Upper lobe of left lung (tissue), 6 donors: ENCODE measurements at regions not wholly inside any gene's neighbourhood (a gene's known extent, or its start where the extent isn't known, plus 50 kb on each side); places are given as distances from the start of the nearest gene placed in this dataset.
A peak's percentile ranks its signal among the peaks of the same experiment; 100 is the strongest.

Source experiments
- ATAC-seq, 2 donors: fragments of 200-7000 bp; cut with Tn5 transposase; one replicate each; pipeline ENCODE4 v1.9.1; 2022; ENCODE audit warnings: mild to moderate bottlenecking in 2 of 2, moderate library complexity in 2 of 2; ENCODE audit not compliant: low FRiP score in 2 of 2
- DNase-seq, 2 donors: peaks; one replicate each; pipeline ENCODE4 v3.0.0-alpha.2; 2019 to 2020
- H3K27ac ChIP-seq, 4 donors: fragments of 200-600 bp; sonication (generic); one replicate each; pipeline ENCODE4 v1.5.1; 2016 to 2019
- H3K27me3 ChIP-seq, 4 donors: fragments of 200-600 bp; sonication (generic); one replicate each; pipeline ENCODE4 v1.5.1; 2017 to 2019
- H3K36me3 ChIP-seq, 4 donors: fragments of 200-600 bp; sonication (generic); one replicate each; pipeline ENCODE4 v1.5.1; 2016 to 2019
- H3K4me1 ChIP-seq, 4 donors: fragments of 200-600 bp; sonication (generic); one replicate each; pipeline ENCODE4 v1.5.1; 2018 to 2019
- H3K4me3 ChIP-seq, 4 donors: fragments of 200-600 bp; sonication (generic); one replicate each; pipeline ENCODE4 v1.5.1; 2017 to 2019; ENCODE audit warnings: mild to moderate bottlenecking in 2 of 4, moderate library complexity in 1 of 4
- H3K9me3 ChIP-seq, 4 donors: fragments of 200-600 bp; sonication (generic); one replicate each; pipeline ENCODE4 v1.5.1; 2018 to 2019
- EP300 ChIP-seq, 4 donors: sonication (generic); formaldehyde crosslinking; IDR thresholded peaks; one replicate each; pipeline ENCODE4 v1.5.1; 2017; ENCODE audit warnings: antibody characterized with exemption in 4 of 4, control low read depth in 2 of 4
- POLR2A ChIP-seq, 4 donors: fragments of 450-650 bp; IDR thresholded peaks; one replicate each; pipeline ENCODE4 v1.5.1; 2016 to 2017; ENCODE audit warnings: antibody characterized with exemption in 4 of 4, mild to moderate bottlenecking in 2 of 4
- POLR2AphosphoS5 ChIP-seq, 2 donors: sonication (generic); formaldehyde crosslinking; IDR thresholded peaks; one replicate each; pipeline ENCODE4 v1.5.1; 2017; ENCODE audit warnings: antibody characterized with exemption in 2 of 2
- WGBS, 2 donors: methylation state at CpG; one replicate each; pipeline ENCODE4 v1.1.5; 2017 to 2018; 5-methylcytosine and 5-hydroxymethylcytosine counted together
- TF ChIP-seq, protein P1 (sequence below), 6 experiments: fragments of 450-650 bp in 4 of 6; fragments of 200-600 bp in 2 of 6; sonication (generic) in 2 of 6; IDR thresholded peaks; one replicate each; pipeline ENCODE4 v1.5.1; 2016 to 2019; ENCODE audit warnings: antibody characterized with exemption in 6 of 6
- donor health status: DM: no; HTN: no; CAD: no; lungs with moderate emphysema.
- donor health status: DM: no; HTN: yes; CAD: no; lungs with severe emphysema.

DNA sequence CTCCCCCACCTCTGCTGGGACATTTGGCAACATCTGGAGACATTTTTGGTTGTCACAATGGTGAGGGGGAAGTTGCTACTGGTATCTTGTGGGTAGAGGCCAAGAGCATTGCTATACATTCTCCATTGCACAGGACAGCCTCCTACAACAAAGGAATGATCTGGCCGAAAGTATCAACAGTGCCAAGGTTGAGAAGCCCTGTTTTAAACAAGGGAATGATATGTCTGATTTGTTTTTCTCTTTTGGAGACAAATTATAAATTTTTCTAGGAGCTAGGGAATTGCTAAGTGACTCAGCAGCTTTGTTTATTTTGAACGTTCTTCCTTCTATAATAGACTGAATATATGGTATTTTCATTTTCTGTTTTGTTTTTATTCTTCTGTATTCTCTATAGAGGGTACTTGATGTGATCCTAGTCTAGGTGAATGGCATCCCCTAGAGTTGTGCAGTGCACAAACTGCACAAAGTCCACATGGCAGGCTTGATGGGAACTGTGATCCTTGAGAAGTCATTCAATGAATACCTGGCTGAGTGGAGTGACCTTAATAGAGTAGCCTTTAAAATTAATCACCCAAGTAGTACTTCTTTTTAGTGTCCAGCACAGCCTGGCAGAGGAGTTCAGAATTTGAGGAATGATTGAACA, 288.6 kb upstream of the USP24 start:
- 43 to 64% methylated on average over 2 of the region's 2 CpGs for WGBS, 2 donors
- TF ChIP-seq POLR2AphosphoS5 (IDR thresholded peaks at IDR 0.05): no peak
- no peak for TF ChIP-seq EP300 (IDR thresholded peaks at IDR 0.05)
- TF ChIP-seq POLR2A (IDR thresholded peaks at IDR 0.05): no peak
- TF ChIP-seq, protein P1, sequence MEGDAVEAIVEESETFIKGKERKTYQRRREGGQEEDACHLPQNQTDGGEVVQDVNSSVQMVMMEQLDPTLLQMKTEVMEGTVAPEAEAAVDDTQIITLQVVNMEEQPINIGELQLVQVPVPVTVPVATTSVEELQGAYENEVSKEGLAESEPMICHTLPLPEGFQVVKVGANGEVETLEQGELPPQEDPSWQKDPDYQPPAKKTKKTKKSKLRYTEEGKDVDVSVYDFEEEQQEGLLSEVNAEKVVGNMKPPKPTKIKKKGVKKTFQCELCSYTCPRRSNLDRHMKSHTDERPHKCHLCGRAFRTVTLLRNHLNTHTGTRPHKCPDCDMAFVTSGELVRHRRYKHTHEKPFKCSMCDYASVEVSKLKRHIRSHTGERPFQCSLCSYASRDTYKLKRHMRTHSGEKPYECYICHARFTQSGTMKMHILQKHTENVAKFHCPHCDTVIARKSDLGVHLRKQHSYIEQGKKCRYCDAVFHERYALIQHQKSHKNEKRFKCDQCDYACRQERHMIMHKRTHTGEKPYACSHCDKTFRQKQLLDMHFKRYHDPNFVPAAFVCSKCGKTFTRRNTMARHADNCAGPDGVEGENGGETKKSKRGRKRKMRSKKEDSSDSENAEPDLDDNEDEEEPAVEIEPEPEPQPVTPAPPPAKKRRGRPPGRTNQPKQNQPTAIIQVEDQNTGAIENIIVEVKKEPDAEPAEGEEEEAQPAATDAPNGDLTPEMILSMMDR (IDR thresholded peaks at IDR 0.05): no peak
- no peak overlapping the region for H3K27ac ChIP-seq
- ATAC-seq (no peak), DNase-seq (no peak)
- no peaks in the 10 kb centered on the region for H3K36me3 ChIP-seq
- no peaks in the 10 kb centered on the region for H3K27me3 ChIP-seq
- no peak overlapping the region for H3K4me3 ChIP-seq
- H3K4me1 ChIP-seq: peaks cover 0 to 5% (median 0%) of the 10 kb centered on the region in 4 donors
- H3K9me3 ChIP-seq: no peaks in the 10 kb centered on the region

- 94 to 96% methylated on average over 6 of the region's 6 CpGs for WGBS, 2 donors
- H3K36me3 ChIP-seq: no peaks in the 10 kb centered on the region
- no peaks in the 10 kb centered on the region for H3K9me3 ChIP-seq
Measured at GRCh38 chr1:55500601-55501000, 285.4 kb upstream of the USP24 start.

GRCh38 chr1:55490547-55490946, 275.4 kb upstream of the USP24 start:
- no peaks in the 10 kb centered on the region for H3K4me1 ChIP-seq
- ATAC-seq: no peak

More at GRCh38 chr1:55500601-55501000, 285.4 kb upstream of the USP24 start:
- ATAC-seq: no peak
- peaks cover 0 to 5% (median 0%) of the 10 kb centered on the region in 4 donors for H3K4me1 ChIP-seq
- DNase-seq: peak in 1 of 2 donors; percentile 0
- H3K4me3 ChIP-seq: no peak overlapping the region
- TF ChIP-seq, protein P1 (IDR thresholded peaks at IDR 0.05): no peak
- TF ChIP-seq POLR2A (IDR thresholded peaks at IDR 0.05): no peak
- H3K27me3 ChIP-seq: no peaks in the 10 kb centered on the region
- no peak overlapping the region for H3K27ac ChIP-seq

GRCh38 chr1:55484173-55484572, 269.0 kb upstream of the USP24 start:
- DNase-seq (no peak), ATAC-seq (no peak)
- Histone ChIP-seq H3K36me3 (no peaks in the 10 kb centered on the region), H3K27ac (no peak overlapping the region), H3K9me3 (no peaks in the 10 kb centered on the region), H3K4me3 (no peak overlapping the region), H3K27me3 (no peaks in the 10 kb centered on the region), H3K4me1 (no peaks in the 10 kb centered on the region)
- TF ChIP-seq, protein P1 (IDR thresholded peaks at IDR 0.05): no peak
- TF ChIP-seq EP300 (IDR thresholded peaks at IDR 0.05) (no peak), POLR2A (IDR thresholded peaks at IDR 0.05) (no peak), POLR2AphosphoS5 (IDR thresholded peaks at IDR 0.05) (no peak)
- WGBS, 2 donors: 87 to 100% methylated on average over 1 of the region's 1 CpG

More at GRCh38 chr1:55490547-55490946, 275.4 kb upstream of the USP24 start:
- no peak overlapping the region for H3K27ac ChIP-seq
- TF ChIP-seq EP300 (IDR thresholded peaks at IDR 0.05) (no peak), POLR2AphosphoS5 (IDR thresholded peaks at IDR 0.05) (no peak), POLR2A (IDR thresholded peaks at IDR 0.05) (no peak)
- TF ChIP-seq, protein P1 (IDR thresholded peaks at IDR 0.05): no peak
- no peaks in the 10 kb centered on the region for H3K9me3 ChIP-seq
- H3K4me3 ChIP-seq: no peak overlapping the region
- no peaks in the 10 kb centered on the region for H3K27me3 ChIP-seq
- no peaks in the 10 kb centered on the region for H3K36me3 ChIP-seq
- 85 to 91% methylated on average over 1 of the region's 1 CpG for WGBS, 2 donors
- DNase-seq: no peak

- no peaks in the 10 kb centered on the region for H3K36me3 ChIP-seq
- no peaks in the 10 kb centered on the region for H3K27me3 ChIP-seq
- no peak for TF ChIP-seq POLR2AphosphoS5 (IDR thresholded peaks at IDR 0.05)
- no peak for TF ChIP-seq EP300 (IDR thresholded peaks at IDR 0.05)
- no peak for TF ChIP-seq POLR2A (IDR thresholded peaks at IDR 0.05)
- TF ChIP-seq, protein P1 (IDR thresholded peaks at IDR 0.05): no peak
- WGBS, 2 donors: 79 to 90% methylated on average over 2 of the region's 2 CpGs
- no peaks in the 10 kb centered on the region for H3K9me3 ChIP-seq
- no peak for DNase-seq
- no peak overlapping the region for H3K4me3 ChIP-seq
- H3K4me1 ChIP-seq: no peaks in the 10 kb centered on the region
- no peak for ATAC-seq
- H3K27ac ChIP-seq: no peak overlapping the region
Measured at GRCh38 chr1:55483523-55483922, 268.4 kb upstream of the USP24 start.
